ENCODE measurements at regions not wholly inside any gene's neighbourhood (a gene's known extent, or its start where the extent isn't known, plus 50 kb on each side); places are given as distances from the start of the nearest gene placed in this dataset.

DNA sequence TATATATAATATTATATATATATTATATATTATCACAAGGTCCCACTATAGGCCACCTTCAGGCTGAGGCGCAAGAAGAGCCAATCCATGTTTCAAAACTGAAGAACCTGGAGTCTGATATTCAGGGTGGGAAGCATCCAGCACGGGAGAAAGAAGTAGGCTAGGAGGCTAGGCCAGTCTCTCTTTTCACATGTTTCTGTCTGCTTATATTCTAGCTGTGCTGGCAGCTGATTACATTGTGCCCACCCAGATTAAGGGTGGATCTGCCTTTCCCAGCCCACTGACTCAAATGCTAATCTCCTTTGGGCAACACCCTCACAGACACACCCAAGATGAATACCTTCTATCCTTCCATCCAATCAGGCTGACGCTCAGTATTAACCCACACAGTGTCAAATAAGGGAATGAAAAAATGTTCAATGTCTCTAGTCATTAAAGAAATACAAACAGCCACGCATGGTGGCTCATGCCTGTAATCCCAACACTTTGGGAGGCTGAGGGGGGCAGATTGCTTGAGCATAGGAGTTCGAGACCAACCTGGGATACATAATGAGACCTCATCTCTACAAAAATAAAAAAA lies 135.4 kb upstream of the PCBD1 start:
- DNase-seq (ENCODE audit: low read depth): no peak

DNA sequence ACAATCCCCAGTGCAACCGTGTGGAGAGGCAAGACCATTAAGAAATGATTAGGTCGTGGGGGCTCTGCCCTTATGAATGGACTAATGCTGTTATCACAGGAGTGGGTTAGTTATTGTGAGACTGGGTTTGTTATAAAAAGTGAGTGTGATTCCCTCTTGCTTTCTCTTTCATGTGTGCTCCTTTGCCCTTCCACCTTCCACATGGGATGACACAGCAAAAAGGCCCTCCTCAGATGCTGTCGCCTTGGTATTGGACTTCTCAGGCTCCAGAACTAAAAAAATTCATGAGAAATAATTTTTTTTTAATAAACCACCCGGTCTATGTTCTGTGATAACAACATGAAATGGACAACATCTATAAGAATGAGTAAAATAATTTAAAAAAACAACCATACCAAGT lies 136.1 kb upstream of the PCBD1 start:
- DNase-seq (ENCODE audit: low read depth): no peak

DNA sequence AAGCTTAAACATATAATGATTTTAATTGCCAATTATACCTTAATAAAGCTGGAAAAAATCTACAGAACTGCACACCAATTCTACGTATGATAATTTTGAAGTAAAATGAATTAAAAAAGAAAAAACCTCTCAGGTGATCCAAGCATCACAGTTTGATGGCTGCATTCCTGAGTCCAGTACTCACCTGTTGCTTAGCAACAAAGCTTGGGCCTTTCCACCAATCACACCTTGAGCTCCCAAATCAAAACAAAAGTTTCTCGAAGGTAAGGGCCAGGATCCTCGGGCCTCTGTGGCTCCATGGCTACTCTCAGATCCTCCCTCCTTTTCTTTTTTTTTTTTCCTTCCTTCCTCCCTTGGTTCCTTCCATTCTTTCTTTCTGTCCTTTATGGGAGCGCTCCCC lies 137.2 kb upstream of the PCBD1 start:
- DNase-seq (ENCODE audit: low read depth): no peak

DNA sequence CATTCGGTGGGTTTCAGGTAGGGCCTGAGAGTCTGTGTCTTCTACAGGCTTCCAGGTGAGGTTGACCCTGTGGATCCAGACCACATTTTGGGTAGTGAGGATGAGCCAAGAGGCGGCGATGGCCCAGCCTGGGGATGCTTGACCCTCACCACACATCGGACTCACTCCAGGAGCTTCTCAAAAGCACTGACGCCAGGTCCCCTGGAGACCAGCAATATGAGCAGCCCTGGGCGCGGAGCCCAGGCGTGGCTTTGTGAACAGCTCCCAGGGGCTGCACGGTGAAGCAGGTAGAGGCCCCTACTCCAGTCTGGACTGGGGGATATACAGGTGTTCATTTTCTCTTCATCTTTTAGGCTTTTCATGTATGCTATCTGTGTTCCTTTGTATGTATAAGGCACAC lies 139.7 kb upstream of the PCBD1 start:
- no peak for DNase-seq (ENCODE audit: low read depth)

DNA sequence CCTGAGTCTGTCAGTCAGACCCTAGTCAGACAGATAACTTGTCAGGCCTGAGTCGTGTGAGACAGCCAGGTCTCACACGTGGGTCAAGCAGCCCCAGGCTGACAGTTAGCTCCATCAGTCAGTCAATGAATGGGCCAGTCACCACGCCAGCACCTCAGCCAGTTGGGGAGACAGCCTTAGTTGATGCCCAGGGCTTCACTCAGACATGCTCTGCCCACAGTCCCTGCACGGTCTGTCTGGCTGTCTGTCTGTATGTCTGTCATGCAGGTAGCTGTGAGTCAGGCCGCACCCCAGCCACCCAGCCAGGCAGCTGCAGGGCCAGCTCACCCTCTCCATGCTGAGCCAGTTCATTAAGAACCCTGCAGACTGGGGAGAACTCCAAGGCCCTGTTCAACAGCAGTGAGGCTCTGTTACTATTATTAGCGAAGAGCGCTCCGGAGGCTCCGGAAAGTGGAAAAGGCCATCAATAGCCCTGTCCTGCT lies 141.1 kb upstream of the PCBD1 start:
- DNase-seq (ENCODE audit: low read depth): no peak

DNA sequence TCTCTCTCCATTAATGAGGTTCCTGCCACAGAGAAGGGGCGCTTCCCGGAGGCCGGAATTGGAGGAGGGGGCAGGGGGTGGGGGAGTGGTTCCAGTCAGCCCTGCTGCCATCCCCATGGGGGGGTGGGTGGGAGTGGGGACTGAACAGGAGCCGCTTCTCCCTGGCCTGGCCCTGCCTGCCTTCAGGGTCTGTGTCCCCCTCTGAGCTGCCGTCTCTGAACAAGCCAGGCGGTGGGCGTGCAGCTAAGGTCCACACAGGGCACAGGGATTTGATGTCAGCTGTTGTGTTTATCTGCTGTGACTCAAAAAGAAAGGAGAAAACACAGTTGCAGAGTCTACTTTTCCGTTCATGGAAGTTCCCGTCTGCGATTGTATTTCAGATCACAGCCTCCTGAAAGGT lies 141.5 kb upstream of the PCBD1 start:
- no peak for DNase-seq (ENCODE audit: low read depth)

DNA sequence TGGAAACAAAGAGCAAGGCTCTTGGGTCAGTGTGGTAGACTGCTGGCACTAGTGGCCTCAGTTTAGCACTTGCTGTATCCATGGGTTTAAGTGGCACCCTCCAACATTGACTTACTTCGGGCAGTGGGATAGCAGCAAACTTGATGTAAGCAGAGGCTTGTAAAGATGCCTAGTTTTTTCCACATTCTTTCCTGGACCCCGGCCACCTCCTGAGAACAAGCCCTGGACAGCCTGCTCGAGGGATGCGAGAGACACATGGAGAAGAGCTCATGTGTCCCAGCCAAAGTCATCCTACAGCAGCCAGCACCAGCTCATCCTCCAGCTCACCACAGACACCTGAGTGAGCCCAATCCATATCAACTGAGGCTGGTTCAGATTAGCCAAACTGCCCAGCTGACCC lies 142.7 kb upstream of the PCBD1 start:
- no peak for DNase-seq (ENCODE audit: low read depth)

DNA sequence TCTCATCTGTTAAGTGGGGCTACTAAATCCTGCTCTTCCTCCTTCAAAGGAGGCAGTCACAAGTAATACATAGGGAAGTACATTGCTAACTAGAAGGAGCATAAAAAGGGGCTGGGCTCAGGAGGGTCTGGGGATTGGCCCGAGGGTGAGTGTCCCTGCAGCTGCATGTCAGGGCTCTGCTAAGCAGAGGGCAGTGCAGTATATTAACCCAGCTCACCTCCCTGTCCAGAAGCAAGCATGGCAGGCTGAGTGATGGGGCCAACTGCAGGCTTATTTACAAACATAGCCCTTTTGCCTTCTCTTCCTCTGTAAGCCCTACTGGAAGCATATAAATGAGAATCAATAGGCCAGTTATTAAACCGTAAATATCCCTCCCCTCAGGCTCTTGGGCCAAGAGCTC lies 143.2 kb upstream of the PCBD1 start:
- no peak for DNase-seq (ENCODE audit: low read depth)

DNA sequence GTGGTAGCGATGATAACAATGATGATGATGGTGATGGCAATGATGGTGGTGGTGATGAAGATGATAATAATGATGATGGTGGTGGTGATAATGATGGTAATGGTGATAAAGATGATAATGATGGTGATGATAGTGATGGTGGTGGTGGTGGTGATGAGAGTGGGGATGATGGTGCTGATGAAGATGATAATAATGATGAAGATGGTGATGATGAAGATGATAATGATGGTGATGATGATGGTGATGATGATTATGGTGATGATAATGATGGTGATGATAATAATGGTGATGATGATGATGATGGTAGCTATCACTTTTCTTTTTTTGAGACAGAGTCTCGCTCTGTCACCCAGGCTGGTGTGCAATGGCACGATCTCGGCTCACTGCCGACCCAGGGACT lies 144.5 kb upstream of the PCBD1 start:
- no peak for DNase-seq (ENCODE audit: low read depth)

DNA sequence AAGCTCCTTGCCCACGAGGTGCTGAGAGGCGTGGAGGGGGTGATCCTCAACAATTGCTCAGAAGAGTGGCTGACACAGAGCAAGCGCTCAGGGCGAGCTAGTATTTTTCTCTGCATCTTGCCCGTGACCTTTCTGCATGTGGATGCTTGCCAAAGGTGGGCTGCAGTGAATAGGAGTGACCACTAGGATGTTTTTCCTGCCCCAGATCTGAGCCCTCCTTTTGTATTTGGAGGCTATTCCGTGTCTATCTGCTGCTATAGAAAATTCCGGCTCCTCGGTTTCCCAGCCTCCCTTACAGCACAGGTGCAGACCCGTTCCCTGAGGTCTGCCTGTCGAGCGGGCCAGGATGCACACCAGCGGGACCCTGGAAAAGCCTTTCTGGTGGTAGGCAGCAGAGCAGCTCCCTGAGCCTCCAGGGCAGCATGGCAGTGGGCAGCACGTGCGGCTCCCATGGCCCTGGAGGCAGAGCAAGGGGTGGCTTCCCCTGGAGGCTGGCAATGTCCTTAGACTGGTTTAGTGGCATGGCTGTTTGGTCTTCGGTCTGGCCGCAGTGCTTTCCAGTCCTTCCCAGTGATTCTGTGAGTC lies 145.1 kb upstream of the PCBD1 start:
- no peak for DNase-seq (ENCODE audit: low read depth)

DNA sequence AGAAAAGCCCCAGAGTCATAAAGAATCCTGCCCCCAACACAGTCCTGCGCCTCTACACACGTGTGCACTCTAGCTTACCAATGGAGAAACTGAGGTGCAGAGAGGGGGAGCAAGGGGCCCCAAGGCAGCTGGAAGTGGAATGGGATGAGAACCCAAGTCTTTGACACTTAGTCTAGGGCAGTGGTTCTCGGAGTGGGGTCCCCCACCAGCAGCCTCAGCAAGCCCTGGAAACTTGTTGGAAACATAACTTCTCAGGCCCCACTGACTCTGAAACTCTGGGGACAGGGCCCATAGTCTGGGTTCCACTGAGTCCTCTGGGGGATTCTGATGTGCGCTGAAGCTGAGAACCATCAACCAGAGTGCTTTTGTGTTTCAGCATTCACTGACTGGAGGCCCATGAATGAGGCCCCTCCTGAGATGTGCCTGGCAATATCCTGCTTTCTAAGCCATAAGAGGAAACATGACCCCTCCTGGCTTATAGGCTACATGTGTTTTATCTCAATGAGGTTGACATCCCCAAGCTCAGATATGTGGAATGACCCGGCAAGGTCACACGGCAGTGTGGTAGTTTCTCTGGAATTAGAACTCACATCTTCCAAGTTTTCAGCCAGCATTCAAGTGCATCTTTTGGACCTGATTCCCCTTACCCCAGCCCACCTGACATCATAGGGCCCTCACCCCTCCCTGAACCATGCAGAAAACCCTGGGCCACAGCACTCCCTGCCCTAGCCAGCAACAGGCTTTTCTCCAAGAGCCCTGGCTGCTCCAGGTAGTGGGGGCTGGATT lies 147.3 kb upstream of the PCBD1 start:
- DNase-seq (ENCODE audit: low read depth): no peak

DNA sequence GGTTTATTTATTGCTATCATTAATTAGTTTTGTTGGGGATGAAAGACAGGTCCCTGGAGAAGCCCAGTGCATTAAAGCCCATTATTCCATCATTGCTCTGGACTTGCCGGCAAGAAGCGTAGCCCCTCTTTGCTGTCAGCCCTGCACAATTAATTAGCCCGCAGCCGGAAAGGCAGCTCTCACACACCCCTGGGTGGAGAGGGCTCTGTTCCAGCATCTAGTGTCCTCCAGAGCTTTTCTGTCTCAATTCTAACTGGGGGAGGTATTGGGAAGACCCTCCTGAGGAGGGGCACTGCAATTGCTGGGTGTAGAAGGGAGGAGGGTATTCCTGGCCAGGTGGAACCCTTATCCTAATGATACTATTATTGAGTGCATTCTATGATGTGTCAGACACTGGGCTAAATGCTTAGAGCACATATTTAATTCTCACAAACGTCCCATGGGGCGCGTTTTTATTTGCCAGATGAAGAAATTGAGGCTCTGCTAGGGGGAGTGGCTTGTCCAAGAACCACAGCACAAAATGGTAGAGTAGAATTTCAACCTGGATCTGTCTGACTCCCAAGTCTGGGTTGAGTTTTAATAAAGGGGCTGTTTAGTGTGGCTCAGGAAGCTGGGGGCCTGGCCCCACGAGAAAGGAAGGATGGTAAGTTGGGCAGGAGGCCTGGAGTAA lies 148.1 kb upstream of the PCBD1 start:
- DNase-seq (ENCODE audit: low read depth): no peak

DNA sequence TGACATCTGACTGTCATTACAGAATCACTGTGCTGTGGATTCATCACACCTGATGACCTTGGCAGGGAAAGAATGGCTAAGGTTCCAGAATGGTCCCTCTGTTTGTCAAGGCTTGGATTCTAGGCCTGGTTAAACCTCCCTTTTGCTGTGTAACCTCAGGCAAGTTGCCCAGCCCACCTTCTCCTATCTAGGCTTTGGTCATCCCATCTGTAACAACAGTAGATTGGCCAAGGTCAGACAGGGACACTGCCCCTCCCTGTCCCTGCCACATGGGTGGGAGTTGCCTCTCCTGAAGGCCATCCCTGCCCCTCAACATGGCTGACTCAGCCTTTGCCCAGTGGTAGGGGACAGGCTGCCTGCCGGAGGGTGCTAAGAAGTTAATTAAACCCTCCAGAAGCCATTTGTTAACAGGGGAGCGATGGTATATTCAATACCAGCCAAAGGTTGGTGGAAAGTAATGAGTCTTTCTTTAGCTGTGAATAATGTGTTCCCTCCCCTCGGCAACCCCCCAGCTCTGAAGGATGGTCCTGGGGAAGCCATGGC lies 149.8 kb upstream of the PCBD1 start:
- DNase-seq (ENCODE audit: low read depth): no peak

DNA sequence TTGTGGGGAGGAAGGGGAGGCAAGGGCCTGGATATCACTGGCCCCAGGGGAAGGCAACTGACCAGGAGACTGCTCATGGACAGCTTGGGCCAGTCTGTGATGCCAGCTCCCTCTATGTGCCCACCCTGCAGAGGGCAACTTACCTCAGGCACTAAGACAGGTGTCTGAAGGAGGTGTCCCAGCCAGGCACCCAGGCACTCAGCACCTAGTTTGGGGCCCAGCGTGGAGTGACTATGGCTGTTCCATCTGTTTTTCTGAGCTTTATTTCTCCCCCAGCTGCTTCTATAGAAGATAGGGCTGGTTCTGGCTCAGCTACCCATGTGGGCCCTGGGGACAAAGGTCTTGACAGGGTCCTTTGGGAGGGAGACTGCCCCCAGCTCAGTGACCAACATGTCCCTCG lies 150.6 kb upstream of the PCBD1 start:
- DNase-seq (ENCODE audit: low read depth): no peak

DNA sequence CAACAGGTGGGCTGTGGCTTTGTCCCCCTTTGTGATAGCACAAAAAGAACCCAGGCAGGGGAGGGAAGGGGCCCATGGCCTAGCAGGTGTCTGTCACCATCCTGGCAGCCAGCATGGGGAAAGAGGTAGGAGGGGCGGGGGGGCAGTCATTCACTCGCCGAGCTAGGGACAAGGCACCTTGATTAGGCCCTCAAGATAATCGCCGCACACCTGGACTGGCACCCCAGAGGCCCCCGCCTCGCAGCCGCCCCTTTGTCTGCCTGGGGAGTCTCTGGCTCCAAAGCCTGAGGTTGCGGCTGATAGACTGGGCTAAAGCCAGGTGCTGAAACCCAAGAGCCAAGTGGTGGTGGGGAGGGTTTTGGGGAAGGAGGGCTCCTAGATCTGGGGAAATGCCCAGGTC lies 151.2 kb upstream of the PCBD1 start:
- DNase-seq (ENCODE audit: low read depth): no peak

DNA sequence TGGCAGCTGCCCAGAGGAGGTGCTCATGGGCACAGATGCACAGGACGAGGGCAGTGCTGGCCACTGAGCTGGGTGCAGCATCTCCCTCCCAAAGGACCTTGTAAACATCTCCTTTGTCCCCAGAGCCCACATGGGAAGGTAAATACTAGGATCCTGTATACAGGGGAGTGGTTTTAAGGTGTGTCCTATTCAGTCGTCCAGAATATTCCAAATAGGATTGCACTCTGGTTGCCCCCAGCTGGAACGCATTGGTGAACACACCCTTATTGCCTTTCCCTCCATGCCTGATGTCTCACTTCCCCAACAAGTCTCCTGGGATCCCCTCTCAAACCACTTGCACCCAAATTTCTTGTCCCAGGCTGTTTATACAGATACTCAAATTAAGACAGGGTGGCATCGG lies 152.0 kb upstream of the PCBD1 start:
- DNase-seq (ENCODE audit: low read depth): no peak

DNA sequence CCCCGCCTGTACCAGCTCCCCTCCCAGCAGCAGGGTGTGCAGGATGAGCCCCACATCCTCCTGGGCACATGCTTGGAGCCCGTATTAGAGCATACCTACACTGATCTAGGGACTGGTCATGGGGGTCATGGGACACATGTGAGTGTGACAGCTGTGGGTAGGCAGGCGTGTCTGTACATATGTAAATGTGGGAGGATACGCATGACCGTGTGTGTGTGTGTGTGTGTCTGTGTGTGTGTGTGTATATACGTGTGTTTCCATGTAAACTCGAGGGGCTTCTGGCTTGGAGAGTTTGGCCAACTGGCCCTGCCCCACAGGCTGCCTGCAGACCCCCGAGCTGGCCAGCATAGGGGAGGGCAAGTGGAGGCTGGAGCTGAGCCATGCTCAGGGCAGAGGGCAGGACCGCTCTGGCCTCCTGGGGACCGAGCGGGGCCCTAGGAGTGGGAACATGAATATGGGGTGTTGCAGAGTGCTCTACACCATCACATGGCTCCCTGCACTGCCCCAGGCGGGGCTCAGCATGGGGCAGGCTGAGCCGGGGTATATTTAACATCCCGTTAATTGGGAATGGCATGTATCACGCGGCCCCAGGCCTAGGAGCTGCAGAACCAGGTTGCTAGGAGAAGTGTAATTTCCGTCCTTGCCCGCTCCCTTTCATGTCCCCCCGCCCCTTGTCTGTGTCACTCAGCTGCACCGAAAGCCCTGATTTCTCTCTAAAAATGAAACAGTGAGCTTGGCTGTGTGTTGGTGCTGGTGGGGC lies 152.7 kb upstream of the PCBD1 start:
- no peak for DNase-seq (ENCODE audit: low read depth)

DNA sequence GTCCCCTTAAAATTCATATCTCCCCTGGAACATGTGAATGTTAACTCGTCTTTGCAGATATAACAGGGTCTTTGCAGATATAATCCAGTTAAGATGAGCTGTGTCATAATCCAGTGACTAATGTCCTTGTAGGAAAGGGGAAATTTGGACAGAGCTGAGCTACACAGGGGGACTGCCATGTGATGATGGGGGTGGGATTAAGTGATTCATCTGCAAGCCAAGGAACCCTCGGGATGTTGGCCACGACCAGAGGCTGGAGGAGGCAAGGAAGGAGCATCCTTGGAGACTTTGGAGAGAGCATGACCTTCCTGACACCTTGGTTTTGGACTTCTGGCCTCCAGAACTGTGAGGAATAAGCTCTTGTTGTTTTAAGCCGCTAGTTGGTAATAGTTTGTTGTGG lies 153.9 kb upstream of the PCBD1 start:
- no peak for DNase-seq (ENCODE audit: low read depth)

DNA sequence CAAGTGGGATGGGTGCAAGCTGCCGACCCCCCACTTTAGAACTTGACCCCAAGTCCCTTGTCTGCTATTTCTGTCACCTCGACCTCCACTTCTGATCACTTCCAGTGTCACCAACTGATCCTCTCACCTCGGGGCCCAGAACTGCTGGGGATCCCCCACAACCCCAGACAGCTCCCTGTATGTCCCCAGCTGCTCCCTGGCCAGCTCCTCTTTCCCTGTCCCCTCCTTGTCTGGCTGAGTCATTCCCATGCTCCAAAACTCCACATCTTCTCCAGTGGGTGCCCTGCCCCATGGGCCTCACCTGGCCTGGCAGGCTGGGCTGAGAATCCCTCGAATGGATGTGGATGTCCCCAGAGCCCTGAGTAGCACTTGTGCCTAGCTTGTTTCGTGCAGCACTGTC lies 154.3 kb upstream of the PCBD1 start:
- DNase-seq (ENCODE audit: low read depth): no peak

DNA sequence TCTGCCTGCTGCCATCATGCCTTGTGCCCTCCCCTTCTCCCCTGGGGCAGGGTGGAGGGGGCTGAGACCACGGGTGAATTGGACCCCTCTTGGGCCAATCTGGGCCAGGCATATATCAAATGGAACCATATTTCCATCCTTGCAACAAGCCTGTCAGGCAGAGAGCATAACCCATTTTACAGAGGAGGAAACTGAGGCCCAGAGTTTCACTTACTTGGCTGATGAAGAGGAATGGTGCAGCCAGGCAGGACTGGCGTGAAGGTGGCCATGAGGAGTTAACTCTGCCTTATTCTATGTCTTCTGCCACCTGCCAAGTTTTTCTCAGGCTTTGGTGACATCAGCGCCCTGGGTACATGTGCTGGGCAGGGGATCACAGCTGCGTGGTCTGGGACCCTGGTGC lies 155.5 kb upstream of the PCBD1 start:
- no peak for DNase-seq (ENCODE audit: low read depth)

DNA sequence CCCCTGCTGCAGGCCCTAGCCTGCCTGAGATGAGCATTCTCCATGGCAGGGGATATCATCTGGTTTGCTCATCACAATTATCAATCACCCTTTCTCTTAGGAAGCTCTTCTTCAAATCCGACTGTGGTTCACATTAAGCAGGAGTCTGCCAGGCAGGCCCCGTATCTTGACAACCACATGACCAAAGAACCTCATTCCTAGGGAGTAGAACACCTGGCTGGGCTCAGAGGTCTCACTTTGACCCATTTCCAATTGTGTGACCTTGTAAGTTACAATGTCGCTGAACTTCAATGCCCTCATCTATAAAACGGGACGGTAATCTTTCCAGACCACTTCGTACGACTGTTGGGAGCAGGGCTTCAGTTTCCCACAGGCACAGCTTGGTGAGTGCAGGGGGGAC lies 156.4 kb upstream of the PCBD1 start:
- no peak for DNase-seq (ENCODE audit: low read depth)

DNA sequence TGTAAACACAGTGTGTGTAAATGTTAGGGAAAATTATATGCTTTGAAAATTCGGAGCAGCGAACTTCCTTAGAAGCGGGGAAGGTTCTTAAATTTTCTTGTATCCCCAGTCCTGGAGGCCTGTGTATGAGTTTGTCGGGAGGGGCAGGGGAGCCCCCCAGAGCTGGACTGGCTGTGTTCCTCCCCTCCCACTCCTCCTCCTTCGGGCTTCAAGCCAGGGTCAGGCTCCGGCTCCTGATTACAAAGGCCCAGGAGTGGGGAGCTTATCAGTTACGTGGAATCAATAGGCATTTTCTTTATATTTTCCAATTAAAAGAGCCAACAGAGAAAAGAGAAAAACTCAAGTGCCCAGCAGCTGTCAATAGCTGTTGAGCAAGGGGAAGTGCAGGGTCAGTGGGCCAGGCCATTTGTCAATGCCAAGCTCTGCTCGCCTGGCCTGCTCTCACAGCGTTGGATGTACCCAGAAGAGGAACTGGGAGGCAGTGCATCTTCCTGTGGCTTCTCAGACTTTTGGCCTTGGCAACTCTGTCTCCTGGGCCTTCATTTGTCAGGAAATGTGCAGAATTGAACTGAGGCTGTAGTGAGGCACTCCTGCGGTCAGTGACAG lies 156.9 kb upstream of the PCBD1 start:
- no peak for DNase-seq (ENCODE audit: low read depth)

Measured in CMK (cell line).